Amygdala (tissue), 56 donors: ENCODE measurements at regions not wholly inside any gene's neighbourhood (a gene's known extent, or its start where the extent isn't known, plus 50 kb on each side); places are given as distances from the start of the nearest gene placed in this dataset.
"Not testable (repeated sequence)": the region's sequence is repeated elsewhere in the genome, so short reads cannot be mapped to it uniquely, and the experiment has no call there.

Experiments
- DNase-seq, 56 donors: peaks; one replicate each; lab custom pipeline; 2025; lab: John Stamatoyannopoulos, UW

DNA sequence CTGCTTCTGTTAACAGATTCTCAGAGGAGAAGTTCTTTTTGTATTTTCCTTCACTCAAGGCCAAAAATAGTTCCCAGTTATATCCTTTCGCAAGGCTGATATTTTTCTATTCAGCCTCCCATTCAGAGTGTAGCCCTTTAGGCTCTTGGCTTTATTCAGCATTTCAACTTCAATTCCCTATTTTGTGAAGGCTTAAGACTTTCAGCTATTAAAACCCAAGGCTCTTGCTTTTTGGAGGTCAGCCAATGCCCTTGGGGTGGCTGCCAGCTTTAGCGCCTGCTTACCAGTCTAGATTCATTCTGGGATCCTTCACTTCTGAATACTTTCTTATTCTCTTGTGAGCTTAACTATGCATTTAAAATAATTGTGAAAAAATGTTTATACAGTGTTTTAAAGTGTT is 57.3 kb upstream of the ADGRA3 start:
- DNase-seq: peak in 38 of 56 donors; percentile 2 to 71 (median 36)

DNA sequence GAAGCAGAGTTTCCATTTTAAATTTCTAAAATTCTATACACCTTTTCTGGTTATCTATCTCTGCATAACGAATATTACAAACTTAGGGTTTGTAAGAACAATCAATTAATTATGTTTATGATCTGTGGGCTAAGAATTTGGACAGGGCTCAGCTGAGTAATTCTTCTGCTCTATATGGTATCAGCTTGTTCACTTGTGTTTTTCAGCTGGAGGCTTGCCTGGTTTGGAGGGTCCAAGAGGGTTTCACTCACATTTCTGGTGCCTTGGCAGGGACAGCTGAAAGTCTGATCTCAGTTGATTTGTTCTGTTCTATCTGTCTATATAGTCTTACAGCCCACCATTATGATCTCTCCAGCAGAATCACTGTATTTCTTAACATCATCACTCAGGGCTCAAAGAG is 57.8 kb upstream of the ADGRA3 start:
- DNase-seq: no peak

DNA sequence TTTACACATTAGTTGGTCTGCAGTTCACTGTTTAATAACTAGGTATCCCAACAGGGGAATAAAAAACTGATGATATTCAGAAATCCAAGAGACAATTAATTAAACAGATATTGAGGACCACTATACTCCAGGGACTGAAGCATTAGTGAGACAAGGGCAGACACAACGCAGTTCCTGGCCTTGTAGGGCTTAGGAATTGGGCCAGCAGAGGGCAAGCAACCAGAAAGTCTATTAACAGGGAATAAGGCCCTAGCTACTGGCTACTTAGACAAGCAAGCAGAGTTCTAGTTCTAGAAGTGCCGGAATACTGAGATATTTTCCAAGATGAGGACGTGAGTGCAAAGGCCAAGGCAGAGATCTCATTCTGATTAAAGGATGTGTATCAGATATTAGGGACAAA is 58.6 kb upstream of the ADGRA3 start:
- DNase-seq: peak in 1 of 56 donors; percentile 0

DNA sequence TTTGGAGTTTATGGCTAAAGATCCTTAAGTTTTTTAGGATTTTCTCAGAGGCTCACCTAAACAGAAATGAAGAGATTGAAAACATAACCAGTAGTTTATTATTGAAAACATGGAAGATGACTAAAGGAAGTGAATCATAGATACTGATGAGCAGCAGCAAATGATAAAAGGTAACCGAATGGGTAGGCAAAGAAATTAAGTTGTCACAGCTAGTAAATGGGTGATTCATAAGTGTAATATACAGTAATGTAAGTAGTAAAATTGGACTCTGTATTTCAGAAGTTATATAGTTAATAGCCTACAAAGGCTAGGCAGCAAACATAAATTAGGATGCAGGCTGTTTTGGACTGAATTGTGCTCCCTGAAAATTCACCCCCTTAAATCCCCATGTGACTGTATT is 59.0 kb upstream of the ADGRA3 start:
- DNase-seq: no peak

DNA sequence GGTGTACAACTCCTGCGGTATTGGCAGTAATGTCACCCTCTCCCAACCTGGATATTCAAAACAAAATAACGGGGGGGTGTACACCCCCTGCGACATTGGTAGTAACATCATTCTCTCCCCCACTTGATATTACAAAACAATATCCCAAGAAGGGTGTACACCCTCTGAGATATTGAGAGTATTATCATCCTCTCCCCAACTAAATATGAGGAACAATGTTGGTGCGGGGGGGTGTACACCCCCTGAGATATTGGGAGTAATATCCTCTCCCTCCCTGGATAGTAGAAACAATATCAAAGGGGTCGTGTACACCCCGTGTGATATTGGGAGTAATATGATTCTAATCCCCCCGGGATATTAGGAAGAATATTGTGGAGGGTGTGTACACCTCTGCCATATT is 71.4 kb upstream of the ADGRA3 start:
- no peak for DNase-seq

DNA sequence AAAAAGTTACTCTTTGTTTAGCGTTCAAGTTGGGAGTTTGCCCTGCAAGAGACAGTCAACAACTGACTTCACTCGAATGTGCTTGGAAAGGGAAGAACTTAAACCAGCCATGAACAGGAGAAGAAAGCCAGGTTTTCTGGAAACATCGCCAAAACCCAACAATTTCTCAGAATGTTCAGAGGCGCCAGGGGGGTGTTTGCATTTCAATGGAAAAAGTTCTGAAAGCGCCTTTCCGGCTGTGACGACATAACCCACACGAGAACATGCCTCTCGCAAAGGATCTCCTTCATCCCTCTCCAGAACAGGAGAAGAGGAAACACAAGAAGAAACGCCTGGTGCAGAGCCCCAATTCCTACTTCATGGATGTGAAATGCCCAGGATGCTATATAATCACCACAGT is 78.1 kb upstream of the ADGRA3 start:
- DNase-seq: peak in 19 of 56 donors; percentile 2 to 47 (median 13)

DNA sequence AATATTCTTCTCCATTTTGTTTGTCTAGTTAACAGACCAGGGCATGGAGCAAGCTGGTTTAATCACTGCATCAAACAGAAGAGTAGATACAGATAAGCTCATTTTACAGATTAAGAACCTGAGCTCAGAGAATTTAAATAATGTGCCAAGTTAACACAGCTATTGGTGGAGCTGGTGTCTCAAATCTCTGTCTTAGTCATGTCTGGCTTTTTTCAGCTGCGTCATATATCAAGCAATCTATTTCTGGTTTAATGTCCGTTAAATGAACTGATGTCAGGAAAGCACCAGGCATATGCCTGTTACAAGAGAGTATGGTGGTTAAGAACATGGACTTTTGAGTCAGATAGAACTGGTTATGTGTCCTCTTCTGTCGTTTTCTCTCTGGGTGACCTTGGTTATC is 79.8 kb upstream of the ADGRA3 start:
- DNase-seq: no peak

DNA sequence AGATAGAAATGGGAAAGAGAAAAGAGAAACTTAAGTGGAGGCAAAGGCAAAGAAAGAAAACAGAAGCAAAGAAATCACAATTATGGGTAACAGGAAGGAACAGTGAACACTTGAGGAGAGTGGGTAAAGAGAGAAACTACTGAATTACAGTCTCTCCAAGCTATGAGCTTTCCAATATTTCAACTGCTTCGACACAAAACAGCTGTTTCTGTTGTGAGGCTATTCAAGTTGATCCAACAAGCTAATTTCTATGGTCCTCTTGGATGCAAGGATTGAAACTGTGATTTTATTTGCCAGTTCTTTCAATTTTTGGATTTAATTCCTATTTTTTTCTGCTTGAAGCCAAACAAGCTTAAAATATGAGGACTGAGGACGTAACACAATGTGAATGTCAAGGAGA is 80.5 kb upstream of the ADGRA3 start:
- DNase-seq: no peak

DNA sequence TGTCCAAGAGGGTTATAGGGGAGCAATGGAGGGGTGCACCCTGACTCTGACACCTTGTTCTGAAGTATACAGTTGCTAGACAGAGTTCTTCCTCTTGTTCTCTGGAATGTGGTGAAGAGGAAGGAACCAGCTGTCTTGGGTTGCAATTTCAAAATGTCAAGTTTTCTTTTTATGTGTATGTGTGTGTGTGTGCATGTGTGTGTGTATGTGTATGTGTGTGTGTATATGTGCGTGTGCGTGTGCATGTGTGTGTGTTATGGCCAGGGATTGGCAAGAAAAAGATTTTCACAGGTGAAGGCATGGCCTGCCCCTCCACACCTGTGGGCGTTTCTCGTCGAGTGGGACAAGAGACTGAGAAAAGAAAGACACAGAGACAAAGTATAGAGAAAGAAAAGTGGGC is 81.6 kb upstream of the ADGRA3 start:
- DNase-seq: no peak

DNA sequence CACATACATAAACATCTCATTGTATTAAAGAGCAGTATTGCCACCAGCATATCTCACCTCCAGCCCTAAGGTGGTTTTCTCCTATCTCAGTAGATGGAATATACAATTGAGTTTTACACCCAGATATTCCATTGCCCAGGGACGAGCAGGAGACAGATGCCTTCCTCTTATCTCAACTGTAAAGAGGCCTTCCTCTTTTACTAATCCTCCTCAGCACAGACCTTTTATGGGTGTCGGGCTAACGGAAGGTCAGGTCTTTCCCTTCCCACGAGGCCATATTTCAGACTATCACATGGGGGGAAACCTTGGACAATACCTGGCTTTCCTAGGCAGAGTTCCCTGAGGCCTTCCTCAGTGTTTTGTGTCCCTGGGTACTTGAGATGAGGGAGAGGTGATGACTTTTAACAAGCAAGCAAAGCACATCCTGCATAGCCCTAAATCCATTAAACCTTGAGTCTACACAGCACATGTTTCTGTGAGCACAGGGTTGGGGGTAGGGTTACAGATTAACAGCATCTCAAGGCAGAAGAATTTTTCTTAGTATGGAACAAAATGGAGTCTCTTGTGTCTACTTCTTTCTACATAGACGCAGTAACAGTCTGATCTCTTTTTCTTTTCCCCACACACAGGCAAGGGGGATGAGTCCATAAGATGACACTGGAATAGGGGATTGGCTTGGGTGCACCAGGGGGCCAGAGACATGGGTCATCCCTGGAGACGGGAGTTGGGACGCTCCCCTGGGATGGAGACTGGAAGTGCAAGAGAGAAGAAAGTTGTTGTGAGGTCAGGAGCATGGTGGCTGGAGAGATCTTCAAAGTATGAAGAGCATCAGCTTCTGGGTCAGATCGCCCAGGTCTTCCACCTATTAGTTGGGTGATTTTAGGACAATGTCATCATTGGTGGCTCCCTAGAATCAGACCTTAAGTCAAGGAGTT is 82.5 kb upstream of the ADGRA3 start:
- not testable (repeated sequence) for DNase-seq

DNA sequence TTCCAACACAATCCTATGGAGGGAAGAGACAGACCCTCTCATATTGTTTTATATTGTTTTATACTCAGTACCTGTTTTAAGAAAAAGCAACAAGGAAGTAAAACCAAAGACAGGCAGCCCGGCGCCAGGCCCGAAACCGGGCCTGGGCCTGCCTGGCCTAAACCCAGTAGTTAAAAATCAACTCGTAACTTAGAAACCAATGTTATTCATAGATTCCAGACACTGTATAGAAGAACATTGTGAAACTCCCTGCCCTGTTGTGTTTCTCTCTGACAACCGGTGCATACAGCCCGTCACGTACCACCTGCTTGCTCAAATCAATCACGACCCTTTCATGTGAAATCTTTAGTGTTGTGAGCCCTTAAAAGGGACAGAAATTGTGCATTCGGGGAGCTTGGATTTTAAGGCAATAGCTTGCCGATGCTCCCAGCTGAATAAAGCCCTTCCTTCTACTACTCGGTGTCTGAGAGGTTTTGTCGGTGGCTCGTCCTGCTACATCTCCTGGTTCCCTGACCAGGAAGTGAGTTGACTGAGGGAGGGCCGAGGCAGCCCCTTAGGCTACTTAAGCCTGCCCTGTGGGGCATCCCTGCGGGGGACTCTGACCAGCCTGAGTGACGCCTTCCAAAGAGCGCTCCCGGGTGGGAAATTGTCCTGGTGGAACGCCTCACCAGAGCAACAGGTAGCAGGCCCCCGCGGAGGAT is 83.5 kb upstream of the ADGRA3 start:
- DNase-seq: not testable (repeated sequence)

DNA sequence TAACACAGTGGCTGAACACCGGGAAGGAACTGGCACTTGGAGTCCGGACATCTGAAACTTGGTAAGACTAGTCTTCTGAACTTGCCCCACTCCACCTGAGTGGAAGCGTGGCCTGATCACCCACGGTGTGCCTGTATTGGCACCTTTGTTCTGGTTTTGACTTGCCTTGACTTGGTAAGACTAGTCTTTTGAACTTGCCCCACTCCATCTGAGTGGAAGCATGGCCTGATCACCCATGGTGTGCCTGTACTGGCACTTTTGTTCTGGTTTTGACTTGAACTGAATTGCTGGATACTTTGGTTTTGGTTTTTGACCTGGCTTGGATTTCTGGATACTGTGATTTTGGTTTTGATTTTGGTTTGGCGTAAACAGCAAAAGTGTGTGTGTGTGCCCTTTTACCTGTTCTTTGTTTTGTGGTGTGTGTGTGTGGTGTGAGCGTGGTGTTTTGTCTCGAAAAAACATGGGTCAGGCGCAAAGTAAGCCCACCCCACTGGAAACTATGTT is 84.1 kb upstream of the ADGRA3 start:
- DNase-seq: not testable (repeated sequence)

DNA sequence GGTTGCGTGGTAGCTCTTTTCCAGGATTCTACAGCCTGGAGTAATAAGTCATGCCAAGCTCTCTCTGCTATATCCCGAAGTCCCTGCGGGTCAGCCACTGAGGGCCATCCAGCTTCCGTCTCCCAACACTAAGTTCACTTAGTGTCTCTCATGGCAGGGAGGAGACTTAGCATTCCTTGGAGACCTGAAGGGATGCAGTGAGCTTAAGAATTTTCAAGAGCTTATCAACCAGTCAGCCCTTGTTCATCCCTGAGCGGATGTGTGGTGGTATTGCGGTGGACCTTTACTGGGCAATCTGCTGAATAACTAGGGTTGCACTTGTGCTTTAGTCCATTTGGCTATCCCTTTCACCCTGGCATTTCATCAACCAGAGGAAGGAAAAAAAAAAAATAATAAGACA is 85.8 kb upstream of the ADGRA3 start:
- DNase-seq: not testable (repeated sequence)

DNA sequence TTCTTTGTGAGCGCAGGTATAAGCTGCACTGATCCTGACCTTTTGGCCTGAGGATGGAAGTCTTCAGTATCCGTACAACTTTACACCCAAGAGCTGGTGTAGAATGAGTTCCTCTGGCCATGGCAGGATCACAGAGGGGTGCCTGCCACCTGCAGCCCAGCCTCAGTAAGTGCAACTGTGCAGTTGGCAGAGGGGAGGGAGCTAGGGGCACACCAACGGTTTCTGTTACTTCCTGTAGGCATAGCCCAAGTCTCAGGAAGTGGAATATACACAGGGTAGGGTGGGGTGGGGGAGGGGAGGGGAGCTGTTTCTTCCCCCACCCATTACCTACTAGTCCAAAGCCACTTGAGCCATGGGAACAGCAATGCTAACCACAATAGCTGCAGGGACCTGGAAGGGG is 85.4 kb upstream of the GBA3 start:
- peak in 15 of 56 donors; percentile 2 to 22 (median 6) for DNase-seq

DNA sequence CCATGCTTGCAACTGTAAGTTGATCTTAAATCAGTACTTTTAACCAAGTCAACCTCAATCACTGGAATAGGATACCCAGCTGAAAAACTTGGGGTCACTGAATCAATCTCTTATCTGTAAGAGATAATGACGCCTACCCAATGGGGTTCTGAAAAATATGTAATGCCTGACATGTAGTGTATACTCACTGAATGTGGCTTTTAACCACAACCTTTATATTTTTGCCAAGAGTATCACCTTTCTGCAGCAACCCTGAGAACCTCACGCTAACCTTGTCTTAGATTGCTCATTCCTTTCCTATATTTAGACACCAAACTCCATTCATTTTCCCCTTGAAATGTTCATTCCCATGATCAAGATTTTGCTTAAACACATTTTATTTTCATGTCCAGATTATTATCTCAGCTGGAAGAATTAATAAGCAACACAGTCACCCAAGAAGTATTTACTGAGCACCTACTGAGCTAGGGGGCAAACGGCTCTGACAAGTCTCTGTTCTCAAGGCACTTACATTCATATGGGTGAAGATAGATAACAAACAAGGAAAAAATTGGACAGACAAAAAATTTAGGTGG is 82.7 kb upstream of the GBA3 start:
- DNase-seq: not testable (repeated sequence)

DNA sequence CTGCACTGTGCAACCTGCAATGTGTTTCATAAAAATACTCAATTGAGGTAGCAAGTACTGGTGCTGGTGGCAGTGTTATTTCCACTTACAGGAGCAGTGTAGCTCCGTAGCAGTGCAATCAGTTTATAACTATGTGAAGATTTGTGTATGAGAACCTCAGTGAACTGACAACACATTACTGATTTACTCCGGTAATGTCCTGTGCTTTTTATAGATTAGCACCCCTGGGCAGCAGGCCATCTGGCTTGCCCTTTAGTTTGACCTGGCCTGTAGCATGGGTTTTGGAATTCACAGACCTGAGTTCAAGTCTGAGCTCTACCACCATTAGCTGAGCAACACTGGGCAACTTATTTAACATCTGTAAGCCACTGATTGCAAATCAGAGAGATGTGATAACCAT is 78.6 kb upstream of the GBA3 start:
- no peak for DNase-seq

DNA sequence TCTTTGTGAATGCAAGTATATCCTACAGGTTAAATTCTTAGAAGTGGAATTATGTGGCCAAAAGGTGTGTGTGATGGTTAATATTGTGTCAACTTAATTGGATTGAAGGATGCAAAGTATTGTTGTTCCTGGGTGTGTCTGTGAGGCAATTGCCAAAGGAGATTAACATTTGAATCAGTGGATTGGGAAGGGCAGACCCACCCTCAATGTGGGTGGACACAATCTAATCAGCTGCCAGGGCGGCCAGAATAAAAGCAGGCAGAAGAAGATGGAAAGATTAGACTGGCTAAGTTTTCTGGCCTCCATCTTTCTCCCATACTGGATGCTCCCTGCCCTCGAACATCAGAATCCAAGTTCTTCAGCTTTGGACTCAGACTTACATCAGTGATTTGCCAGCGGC is 76.2 kb upstream of the GBA3 start:
- no peak for DNase-seq

DNA sequence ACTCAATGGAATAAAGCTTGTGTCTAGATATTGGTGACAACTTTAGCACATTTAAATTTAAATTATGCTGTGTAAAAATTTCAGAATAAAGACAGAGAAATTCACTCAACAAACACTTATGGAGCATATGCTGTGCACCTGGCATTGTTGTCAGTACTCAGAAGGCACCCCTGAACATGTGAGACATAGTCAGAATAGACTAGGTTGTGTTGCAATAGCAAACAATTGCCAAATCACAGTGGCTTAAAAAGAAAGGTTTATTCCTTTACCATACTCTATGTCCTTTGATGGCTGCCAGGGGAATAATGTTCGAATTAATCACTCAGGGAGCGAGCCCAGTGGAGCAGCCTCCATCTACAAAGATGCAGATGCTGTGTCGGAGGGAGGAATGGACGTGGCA is 72.6 kb upstream of the GBA3 start:
- DNase-seq: not testable (repeated sequence)

DNA sequence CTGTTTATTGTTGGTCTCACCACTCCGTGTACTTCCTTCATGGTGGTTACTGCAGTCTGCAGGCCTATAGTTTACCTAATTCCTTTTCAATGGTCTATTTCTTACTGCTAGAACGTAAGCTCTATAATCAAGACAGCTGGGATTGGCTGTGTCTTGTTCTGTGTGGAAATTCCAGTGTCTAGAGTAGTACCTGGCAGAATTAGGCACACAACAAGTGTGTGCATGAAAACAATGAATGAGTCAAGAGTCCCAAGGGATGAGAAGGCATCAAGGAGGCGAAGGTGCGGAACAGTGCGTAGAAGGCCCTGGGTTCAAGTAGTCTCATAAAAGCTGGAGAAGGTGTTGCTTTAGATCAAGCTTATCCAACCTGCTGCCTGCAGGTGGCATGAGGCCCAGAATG is 70.8 kb upstream of the GBA3 start:
- DNase-seq: not testable (repeated sequence)

DNA sequence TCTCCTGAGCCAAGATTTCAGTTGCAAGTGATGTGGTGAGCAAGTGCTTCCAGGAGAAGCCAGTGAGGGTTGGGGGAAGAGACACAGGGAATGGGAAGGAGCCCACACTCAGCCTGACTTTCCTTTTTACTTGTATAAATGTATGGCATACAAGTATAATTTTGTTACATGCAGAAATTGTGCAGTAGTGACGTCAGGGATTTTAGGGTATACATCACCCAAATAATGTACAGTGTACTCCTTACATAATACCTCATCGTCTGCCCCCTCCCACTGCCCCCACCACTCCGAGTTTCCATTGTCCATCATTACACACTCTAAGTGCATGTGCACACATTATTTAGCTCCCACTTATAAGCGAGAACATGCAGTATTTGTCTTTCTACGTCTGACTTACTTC is 68.7 kb upstream of the GBA3 start:
- DNase-seq: not testable (repeated sequence)

DNA sequence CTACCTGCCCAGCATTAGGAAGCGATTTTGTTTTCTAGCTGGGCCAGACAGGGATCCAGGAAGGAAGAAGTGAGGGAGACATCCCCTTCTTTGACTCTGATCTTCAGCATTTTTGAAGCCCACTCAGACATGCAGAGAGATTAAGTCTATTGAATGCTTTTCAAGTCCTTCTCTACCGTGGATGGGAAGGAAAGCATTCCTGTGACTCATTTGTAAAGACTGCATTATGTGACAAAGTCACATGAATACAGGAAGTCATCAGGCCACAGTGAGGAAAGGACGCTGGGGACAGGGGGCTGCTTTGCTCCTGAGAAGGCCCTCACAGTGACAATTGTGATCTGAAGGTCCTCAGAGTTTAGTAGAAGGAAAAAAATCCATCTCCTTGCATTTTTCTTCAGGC is 67.4 kb upstream of the GBA3 start:
- DNase-seq: no peak
